ENCODE measurements at regions not wholly inside any gene's neighbourhood (a gene's known extent, or its start where the extent isn't known, plus 50 kb on each side); places are given as distances from the start of the nearest gene placed in this dataset.

- Mint-ChIP-seq H3K27ac (no peak overlapping the region), H3K4me3 (no peak overlapping the region), H3K4me1 (no peaks in the 10 kb centered on the region)
Observed at GRCh38 chr1:239516579-239516978, 130.2 kb downstream of the CHRM3 start.

GRCh38 chr1:239526391-239526790 is 140.0 kb downstream of the CHRM3 start:
- DNase-seq (ENCODE audit: low spot score in 2 of 2) (no peak), ATAC-seq (no peak)
- Mint-ChIP-seq H3K9me3 (no peaks in the 10 kb centered on the region), H3K27ac (no peak overlapping the region), H3K4me1 (no peaks in the 10 kb centered on the region), H3K4me3 (no peak overlapping the region), H3K36me3 (no peaks in the 10 kb centered on the region)

More at GRCh38 chr1:239516579-239516978, 130.2 kb downstream of the CHRM3 start:
- DNase-seq (ENCODE audit: low spot score in 2 of 2) (no peak), ATAC-seq (no peak)
- Mint-ChIP-seq H3K9me3 (no peaks in the 10 kb centered on the region), H3K36me3 (no peaks in the 10 kb centered on the region)

- H3K4me1 Mint-ChIP-seq, result no peaks in the 10 kb centered on the region
- H3K36me3 Mint-ChIP-seq, result no peaks in the 10 kb centered on the region
- no peaks in the 10 kb centered on the region for H3K9me3 Mint-ChIP-seq
- H3K4me3 Mint-ChIP-seq, result no peak overlapping the region
- ATAC-seq, result no peak
- H3K27ac Mint-ChIP-seq, result no peak overlapping the region
- no peak for DNase-seq (ENCODE audit: low spot score in 2 of 2)
Observed at GRCh38 chr1:239527051-239527693, 140.8 kb downstream of the CHRM3 start.

- Mint-ChIP-seq H3K27ac (no peak overlapping the region), H3K4me1 (no peaks in the 10 kb centered on the region), H3K4me3 (no peak overlapping the region), H3K9me3 (no peaks in the 10 kb centered on the region), H3K36me3 (no peaks in the 10 kb centered on the region)
- DNase-seq (ENCODE audit: low spot score in 2 of 2), result no peak
- no peak for ATAC-seq
Observed at GRCh38 chr1:239536165-239536849, 149.9 kb downstream of the CHRM3 start.

GRCh38 chr1:239537795-239538194 is 151.4 kb downstream of the CHRM3 start:
- DNase-seq (ENCODE audit: low spot score in 2 of 2), result no peak
- H3K4me1 Mint-ChIP-seq, result no peaks in the 10 kb centered on the region
- no peak for ATAC-seq
- H3K9me3 Mint-ChIP-seq, result no peaks in the 10 kb centered on the region
- no peak overlapping the region for H3K4me3 Mint-ChIP-seq
- no peak overlapping the region for H3K27ac Mint-ChIP-seq
- no peaks in the 10 kb centered on the region for H3K36me3 Mint-ChIP-seq

GRCh38 chr1:239538239-239538988 is 152.0 kb downstream of the CHRM3 start:
- Mint-ChIP-seq H3K36me3 (no peaks in the 10 kb centered on the region), H3K4me3 (no peak overlapping the region), H3K9me3 (no peaks in the 10 kb centered on the region), H3K27ac (no peak overlapping the region), H3K4me1 (no peaks in the 10 kb centered on the region)
- DNase-seq (ENCODE audit: low spot score in 2 of 2) (no peak), ATAC-seq (no peak)

GRCh38 chr1:239539051-239539450 is 152.7 kb downstream of the CHRM3 start:
- ATAC-seq, result no peak
- H3K9me3 Mint-ChIP-seq, result no peaks in the 10 kb centered on the region
- no peaks in the 10 kb centered on the region for H3K4me1 Mint-ChIP-seq

GRCh38 chr1:239539812-239540211 is 153.4 kb downstream of the CHRM3 start:
- ATAC-seq (no peak), DNase-seq (ENCODE audit: low spot score in 2 of 2) (no peak)
- no peaks in the 10 kb centered on the region for H3K36me3 Mint-ChIP-seq
- no peak overlapping the region for H3K4me3 Mint-ChIP-seq
- H3K27ac Mint-ChIP-seq, result no peak overlapping the region
- H3K4me1 Mint-ChIP-seq, result no peaks in the 10 kb centered on the region
- H3K9me3 Mint-ChIP-seq, result no peaks in the 10 kb centered on the region

More at GRCh38 chr1:239539051-239539450, 152.7 kb downstream of the CHRM3 start:
- H3K36me3 Mint-ChIP-seq, result no peaks in the 10 kb centered on the region
- H3K4me3 Mint-ChIP-seq, result no peak overlapping the region
- no peak overlapping the region for H3K27ac Mint-ChIP-seq
- no peak for DNase-seq (ENCODE audit: low spot score in 2 of 2)

GRCh38 chr1:239543873-239544272 is 157.5 kb downstream of the CHRM3 start:
- H3K4me3 Mint-ChIP-seq, result no peak overlapping the region
- peaks cover 4% of the 10 kb centered on the region for H3K9me3 Mint-ChIP-seq
- peaks cover 15% of the 10 kb centered on the region for H3K4me1 Mint-ChIP-seq
- H3K36me3 Mint-ChIP-seq, result no peaks in the 10 kb centered on the region
- ATAC-seq (no peak), DNase-seq (ENCODE audit: low spot score in 2 of 2) (no peak)
- no peak overlapping the region for H3K27ac Mint-ChIP-seq

- DNase-seq (ENCODE audit: low spot score in 2 of 2) (no peak), ATAC-seq (no peak)
- H3K4me3 Mint-ChIP-seq, result no peak overlapping the region
- H3K4me1 Mint-ChIP-seq, result peaks cover 15% of the 10 kb centered on the region
- no peaks in the 10 kb centered on the region for H3K36me3 Mint-ChIP-seq
- H3K27ac Mint-ChIP-seq, result no peak overlapping the region
- peaks cover 4% of the 10 kb centered on the region for H3K9me3 Mint-ChIP-seq
Observed at GRCh38 chr1:239545466-239545865, 159.1 kb downstream of the CHRM3 start.

GRCh38 chr1:239547987-239548386 is 161.6 kb downstream of the CHRM3 start:
- Mint-ChIP-seq H3K4me1 (peaks cover 15% of the 10 kb centered on the region), H3K36me3 (no peaks in the 10 kb centered on the region), H3K4me3 (peak overlapping the region; percentile 36), H3K9me3 (peaks cover 4% of the 10 kb centered on the region), H3K27ac (peak overlapping the region; percentile 59)
- no peak for DNase-seq (ENCODE audit: low spot score in 2 of 2)
- ATAC-seq, result peak; percentile 77

GRCh38 chr1:239550178-239550577 is 163.8 kb downstream of the CHRM3 start:
- Mint-ChIP-seq H3K4me1 (peaks cover 15% of the 10 kb centered on the region), H3K27ac (no peak overlapping the region), H3K4me3 (no peak overlapping the region), H3K9me3 (peaks cover 4% of the 10 kb centered on the region), H3K36me3 (no peaks in the 10 kb centered on the region)
- ATAC-seq (no peak), DNase-seq (ENCODE audit: low spot score in 2 of 2) (no peak)

- H3K9me3 Mint-ChIP-seq, result no peaks in the 10 kb centered on the region
- DNase-seq (ENCODE audit: low spot score in 2 of 2) (no peak), ATAC-seq (no peak)
- H3K27ac Mint-ChIP-seq, result no peak overlapping the region
- no peak overlapping the region for H3K4me3 Mint-ChIP-seq
- H3K4me1 Mint-ChIP-seq, result peaks cover 10% of the 10 kb centered on the region
- no peaks in the 10 kb centered on the region for H3K36me3 Mint-ChIP-seq
Observed at GRCh38 chr1:239555350-239555749, 169.0 kb downstream of the CHRM3 start.

- Mint-ChIP-seq H3K4me3 (no peak overlapping the region), H3K36me3 (no peaks in the 10 kb centered on the region), H3K9me3 (no peaks in the 10 kb centered on the region), H3K4me1 (peaks cover 10% of the 10 kb centered on the region), H3K27ac (no peak overlapping the region)
- no peak for ATAC-seq
- no peak for DNase-seq (ENCODE audit: low spot score in 2 of 2)
Observed at GRCh38 chr1:239558559-239558958, 172.2 kb downstream of the CHRM3 start.

GRCh38 chr1:239558991-239559390 is 172.6 kb downstream of the CHRM3 start:
- no peak for DNase-seq (ENCODE audit: low spot score in 2 of 2)
- ATAC-seq, result peak; percentile 76
- Mint-ChIP-seq H3K4me1 (peaks cover 10% of the 10 kb centered on the region), H3K9me3 (no peaks in the 10 kb centered on the region), H3K27ac (no peak overlapping the region), H3K4me3 (no peak overlapping the region), H3K36me3 (no peaks in the 10 kb centered on the region)

- ATAC-seq, result no peak
- Mint-ChIP-seq H3K27ac (no peak overlapping the region), H3K4me1 (peaks cover 10% of the 10 kb centered on the region), H3K36me3 (no peaks in the 10 kb centered on the region), H3K9me3 (no peaks in the 10 kb centered on the region), H3K4me3 (no peak overlapping the region)
- DNase-seq (ENCODE audit: low spot score in 2 of 2), result no peak
Observed at GRCh38 chr1:239560921-239561320, 174.6 kb downstream of the CHRM3 start.
